HG02623 (cell line): ENCODE measurements at regions not wholly inside any gene's neighbourhood (a gene's known extent, or its start where the extent isn't known, plus 50 kb on each side); places are given as distances from the start of the nearest gene placed in this dataset.

Source experiments
- ATAC-seq: cut with Tn5 transposase; IDR thresholded peaks from one replicate; pipeline ENCODE4 v1.9.1; 2021; ENCODE audit warnings: moderate library complexity; ENCODE audit not compliant: unreplicated experiment

- ATAC-seq = no peak
These were observed 380.3 kb upstream of the RSPO3 start for GRCh38 chr6:126738146-126738545.

DNA sequence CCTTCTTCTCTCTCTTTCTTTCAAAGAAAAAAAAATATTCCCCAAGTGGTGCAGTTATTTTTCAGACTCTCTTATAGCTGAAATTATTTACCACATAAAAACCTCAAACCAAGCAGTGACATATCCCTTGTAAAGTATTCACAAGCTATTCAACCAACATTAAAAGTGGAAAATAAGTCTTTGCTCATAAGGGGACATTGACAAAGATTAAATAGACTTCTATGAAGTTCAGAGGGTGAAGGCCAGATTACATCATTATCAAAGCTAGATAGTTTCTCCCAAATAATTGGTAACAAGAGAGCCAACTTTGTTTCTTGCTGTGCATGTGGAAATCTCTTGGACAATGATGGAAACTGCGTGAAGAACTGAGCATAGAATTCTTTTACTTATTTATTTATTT, 379.8 kb upstream of the RSPO3 start:
- no peak for ATAC-seq

DNA sequence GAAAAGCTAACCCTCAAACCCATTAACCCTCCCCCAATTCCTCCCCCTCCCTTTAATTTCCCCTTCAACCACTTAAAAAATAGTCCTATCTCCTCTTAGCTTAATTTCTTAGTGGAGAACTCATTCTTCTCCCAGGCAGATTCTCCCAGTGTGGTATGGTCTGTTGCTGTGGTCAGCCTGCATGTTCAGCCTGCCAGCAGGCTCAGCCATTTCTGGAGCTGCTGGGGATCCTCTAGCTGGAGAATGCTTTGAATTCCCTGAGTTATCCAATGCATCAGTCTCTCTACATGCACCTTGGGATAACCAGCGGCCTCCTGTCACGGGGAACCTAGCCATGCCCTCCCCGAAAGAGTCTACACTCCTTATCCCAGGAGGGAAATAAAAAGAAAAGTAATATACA, 375.4 kb upstream of the RSPO3 start:
- no peak for ATAC-seq

- ATAC-seq = no peak
These were observed 370.5 kb upstream of the RSPO3 start for GRCh38 chr6:126747728-126748540.

DNA sequence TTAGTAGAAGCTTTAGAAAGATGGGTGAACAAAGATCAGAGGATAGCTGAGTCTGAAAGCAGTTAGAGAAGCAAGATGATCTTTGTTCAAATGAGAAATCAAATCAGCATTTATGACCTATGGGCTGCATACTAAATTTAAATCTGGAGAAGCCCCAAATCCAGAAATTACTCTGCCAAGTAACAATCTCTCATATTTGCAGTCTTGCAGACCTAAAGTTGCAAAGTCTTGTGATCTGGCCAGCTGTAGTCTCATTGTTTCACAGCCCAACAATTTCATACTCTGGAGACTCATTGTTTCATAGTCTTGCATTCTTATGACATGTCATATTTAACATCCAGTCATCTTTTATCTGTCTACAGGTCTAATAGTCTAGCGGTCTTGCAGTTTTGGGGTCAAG, 364.9 kb upstream of the RSPO3 start:
- no peak for ATAC-seq

- no peak for ATAC-seq
These were observed 356.6 kb upstream of the RSPO3 start for GRCh38 chr6:126761854-126762253.

GRCh38 chr6:126764104-126764503, 354.4 kb upstream of the RSPO3 start:
- no peak for ATAC-seq

DNA sequence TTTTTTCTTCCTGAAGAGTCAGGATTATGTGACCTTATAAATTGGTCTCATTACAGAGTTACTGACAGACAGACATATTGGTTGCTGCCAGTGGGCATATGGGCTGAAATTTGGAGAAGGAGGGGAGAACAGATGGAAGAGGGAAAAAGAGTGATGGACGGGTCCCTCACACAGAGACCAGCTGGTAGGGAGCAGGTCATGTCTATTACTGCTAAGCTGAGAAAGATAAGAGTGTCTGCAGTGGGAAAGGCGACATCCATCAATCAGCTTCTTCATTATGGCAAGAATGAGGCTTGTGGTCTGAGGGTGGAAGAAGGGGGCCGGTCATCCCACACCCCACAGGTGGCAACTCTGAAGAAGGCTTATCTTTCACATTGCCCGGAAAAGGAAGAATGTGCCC, 353.8 kb upstream of the RSPO3 start:
- ATAC-seq = no peak

DNA sequence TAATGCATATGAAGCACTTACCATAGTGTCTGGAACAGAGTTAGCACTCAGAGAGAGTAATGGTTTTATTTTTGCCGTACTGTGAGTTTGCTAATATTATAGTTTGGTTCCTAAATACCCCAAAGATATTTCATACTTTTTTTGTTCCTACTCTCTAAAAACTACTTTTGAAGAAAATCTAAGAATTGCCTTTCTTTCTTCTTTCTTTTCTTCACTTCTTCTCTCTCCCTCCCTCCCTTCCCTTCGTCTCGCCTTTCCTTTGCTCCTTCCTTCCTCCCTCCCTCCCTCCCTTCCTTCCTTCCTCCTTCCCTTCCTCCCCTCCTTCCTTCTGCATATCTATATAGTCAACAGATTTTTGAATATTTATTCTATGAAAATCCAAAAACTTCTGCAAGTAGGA, 351.7 kb upstream of the RSPO3 start:
- no peak for ATAC-seq

- no peak for ATAC-seq
These were observed 350.8 kb upstream of the RSPO3 start for GRCh38 chr6:126767711-126768110.

DNA sequence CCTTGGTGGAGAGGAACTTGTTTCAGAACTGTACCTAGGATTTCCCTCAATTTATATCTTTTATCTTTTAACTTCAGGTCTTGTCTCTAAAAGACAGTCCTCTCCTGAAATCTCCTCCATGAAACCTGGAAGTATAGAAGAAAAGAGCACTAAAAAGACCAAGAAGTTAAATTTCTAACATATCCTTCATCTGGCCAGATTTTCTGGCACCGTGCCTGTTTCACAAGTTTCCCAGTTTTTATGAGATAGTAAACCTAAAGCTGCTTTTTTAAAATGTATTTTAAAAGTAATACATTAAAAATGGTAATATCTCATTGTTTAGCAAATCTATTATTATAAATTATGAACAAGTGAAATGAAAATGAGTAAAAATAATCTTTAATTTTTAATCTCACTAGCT, 348.3 kb upstream of the RSPO3 start:
- ATAC-seq = no peak

DNA sequence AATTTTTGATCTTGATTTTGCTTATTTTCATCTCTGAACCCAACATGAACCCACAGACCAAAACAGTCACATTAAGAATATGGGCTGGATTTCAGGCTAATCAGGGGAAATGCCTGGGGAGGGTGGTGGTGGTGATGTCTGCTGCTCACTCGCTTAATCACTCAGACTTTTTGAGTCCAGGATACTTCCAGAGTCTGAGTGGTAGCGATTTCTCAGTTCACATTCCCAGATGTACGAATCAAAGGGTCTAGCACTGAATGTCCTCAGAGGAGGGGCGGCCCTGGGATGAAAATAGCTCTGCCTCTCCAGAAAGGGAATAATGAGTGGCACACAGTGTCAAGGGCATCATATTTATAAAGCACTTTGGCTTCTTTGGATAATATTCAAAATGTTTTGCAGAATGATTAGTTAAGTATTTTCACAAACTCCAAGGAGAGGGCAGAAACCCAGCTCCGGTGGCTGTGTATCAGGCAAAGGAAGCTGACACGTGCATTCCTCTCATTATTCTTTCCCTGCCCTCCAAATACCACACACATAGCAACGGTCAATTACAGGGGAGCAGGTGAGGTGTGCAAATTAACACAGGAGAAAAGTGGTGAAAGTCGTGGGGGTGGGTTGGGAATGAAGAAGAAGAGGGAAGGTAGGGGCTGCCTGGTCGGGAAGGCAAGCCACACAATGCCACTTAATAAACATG, 345.2 kb upstream of the RSPO3 start:
- no peak for ATAC-seq

GRCh38 chr6:126779331-126779730, 339.1 kb upstream of the RSPO3 start:
- no peak for ATAC-seq

GRCh38 chr6:126781582-126781981, 336.9 kb upstream of the RSPO3 start:
- no peak for ATAC-seq

DNA sequence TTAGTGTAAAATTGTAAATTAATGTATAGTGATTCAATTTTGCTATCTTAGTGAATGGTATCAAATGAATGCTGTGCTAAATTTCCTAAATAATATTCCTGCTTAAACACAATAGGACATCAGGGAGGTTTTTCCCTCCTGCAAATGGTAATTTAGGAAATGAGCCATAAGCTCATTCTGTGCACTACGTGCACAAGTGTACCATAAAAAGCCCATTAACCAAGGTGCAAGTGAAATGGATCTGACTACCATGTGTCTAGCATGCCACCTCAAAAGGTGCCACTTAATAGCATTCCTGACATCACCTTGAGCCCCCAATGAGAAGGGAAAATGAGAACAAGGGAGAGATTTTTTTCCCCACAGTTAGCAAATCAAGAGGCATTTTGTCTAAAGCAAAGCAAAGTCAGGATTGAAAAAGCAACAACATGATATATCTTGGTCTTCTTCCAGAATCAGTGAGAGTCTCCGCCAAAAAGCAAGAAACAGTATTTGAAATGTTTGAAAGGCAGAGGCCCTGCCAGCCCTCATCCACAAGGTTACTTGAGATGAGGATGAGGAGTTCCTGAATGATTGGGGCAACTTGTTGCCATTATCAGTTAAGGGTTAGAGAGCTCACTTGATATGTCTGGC, 334.2 kb upstream of the RSPO3 start:
- no peak for ATAC-seq

- no peak for ATAC-seq
These were observed 332.2 kb upstream of the RSPO3 start for GRCh38 chr6:126786262-126786661.

DNA sequence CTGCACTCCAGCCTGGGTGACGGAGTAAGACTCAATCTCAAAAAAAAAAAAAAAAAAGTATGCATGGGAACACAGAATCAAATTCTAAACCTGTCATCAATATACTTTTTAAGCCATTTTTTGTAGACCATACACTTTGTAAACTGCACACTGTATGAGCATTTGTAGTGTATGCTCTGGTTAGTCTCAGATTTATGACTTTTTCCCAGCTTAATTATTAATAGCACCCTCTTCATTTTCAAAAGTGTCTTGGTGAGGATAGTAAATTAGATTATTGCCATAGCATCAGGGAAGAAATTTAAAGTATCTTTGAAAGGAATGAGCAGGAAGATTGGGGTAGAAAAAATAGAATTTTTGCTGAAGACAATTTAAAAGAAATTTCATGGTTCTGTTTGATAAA, 330.8 kb upstream of the RSPO3 start:
- no peak for ATAC-seq

GRCh38 chr6:126788861-126789365, 329.6 kb upstream of the RSPO3 start:
- ATAC-seq = no peak

DNA sequence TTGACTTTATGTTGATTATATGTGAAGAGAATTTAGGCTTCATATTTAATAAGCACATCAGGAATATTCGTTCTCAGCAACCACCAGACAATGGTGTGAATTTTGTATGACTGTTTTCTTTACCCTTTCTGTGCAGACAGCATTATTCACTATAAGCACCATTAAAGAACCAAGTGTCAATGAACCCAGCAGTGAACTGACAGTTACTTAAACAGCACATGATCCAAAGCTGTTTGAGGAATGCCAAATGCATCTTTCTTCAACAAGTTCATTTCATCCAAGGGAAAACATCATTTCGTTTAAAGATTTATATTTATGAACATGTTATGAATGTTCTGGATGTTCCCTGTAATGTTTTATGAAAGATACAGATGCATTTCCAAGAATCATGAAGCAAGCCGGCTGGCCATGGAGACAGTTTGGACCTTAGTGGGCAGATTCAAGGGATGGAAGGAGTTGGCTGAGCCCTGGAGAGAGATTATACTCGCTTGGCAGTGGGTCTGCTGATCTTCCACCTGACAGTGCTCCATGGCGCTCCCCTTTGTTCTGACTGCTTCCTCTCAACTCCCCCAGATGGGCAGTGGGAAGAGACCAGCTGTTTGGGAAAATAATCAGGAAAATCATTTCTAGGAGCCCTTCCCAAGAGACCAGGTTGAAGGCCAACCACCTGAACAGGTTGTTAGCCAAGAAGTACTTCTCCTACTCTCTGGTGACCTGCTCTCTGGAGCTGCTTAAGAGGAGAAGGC, 326.0 kb upstream of the RSPO3 start:
- ATAC-seq = no peak

DNA sequence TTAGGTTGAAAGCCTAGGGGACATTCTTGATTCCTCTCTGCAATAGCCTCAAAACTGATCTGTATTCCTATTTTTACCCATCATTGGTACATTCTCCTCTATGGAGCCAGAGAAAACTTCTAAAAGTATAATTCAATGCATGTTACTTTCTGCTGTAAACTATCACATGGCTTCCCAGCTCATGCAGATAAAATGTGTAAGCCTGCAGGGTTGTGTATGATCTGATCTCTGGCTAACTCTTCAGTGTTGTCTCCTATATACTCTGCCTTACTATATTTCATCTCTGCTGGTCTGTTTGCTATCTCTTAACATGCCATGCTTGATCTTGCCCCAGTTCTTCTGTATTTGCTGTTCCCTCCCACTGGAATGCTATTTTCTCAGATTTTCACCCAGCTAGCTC, 323.3 kb upstream of the RSPO3 start:
- no peak for ATAC-seq

GRCh38 chr6:126797981-126798380, 320.5 kb upstream of the RSPO3 start:
- no peak for ATAC-seq
